ENCODE measurements at regions not wholly inside any gene's neighbourhood (a gene's known extent, or its start where the extent isn't known, plus 50 kb on each side); places are given as distances from the start of the nearest gene placed in this dataset.

DNA sequence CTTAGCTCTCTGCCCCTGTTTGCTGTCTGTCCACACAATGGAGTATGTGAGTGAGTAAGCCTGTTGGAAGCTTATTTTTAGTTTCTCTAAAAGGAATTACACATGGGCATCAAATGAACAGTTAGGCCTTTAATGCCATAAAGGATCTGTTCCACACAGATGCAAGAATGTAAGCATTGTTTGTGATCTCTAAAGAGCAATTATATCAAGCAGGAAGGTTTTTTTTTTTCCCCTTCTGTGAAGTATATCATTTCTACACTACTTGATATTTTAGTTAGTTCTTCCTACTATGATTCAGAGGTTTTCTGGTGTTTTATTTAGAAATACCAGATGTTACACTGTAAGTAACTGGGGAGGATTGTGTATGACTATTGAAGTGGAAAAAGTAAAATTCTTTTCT lies 627.5 kb downstream of the COL12A1 start:
- CTCF ChIA-PET (ENCODE audit: low intra/inter-chr PET ratio): no interaction called here
- Histone ChIP-seq H3K4me3 (no peak overlapping the region), H3K27me3 (ENCODE audit: control insufficient read depth in 2 of 2, insufficient read depth in 2 of 2, low read length in 2 of 2) (no peaks in the 10 kb centered on the region), H4K20me1 (replicated peaks; ENCODE audit: control insufficient read depth, insufficient read depth, low read length) (no peaks in the 10 kb centered on the region), H3K27ac (ENCODE audit: extremely low read depth, low read depth, low read length) (no peak overlapping the region), H3K4me1 (replicated peaks in 1 of 2; ENCODE audit: control insufficient read depth in 2 of 2, insufficient read depth in 2 of 2, low read length in 2 of 2) (no peaks in the 10 kb centered on the region), H3K36me3 (ENCODE audit: control insufficient read depth, insufficient read depth, low read length) (no peaks in the 10 kb centered on the region), H3K9me1 (ENCODE audit: control insufficient read depth, insufficient read depth, low read length) (no peaks in the 10 kb centered on the region), H3K79me2 (ENCODE audit: control insufficient read depth, insufficient read depth, low read length) (no peaks in the 10 kb centered on the region), H3K9ac (ENCODE audit: insufficient read depth in 1 of 2, low read depth in 2 of 2, low read length in 2 of 2) (no peak overlapping the region), H3K4me2 (ENCODE audit: insufficient read depth, low read length) (no peak overlapping the region), H2AFZ (ENCODE audit: low read depth, low read length) (no peak overlapping the region), H3K9me3 (replicated peaks; ENCODE audit: control insufficient read depth, insufficient read depth, low read depth, low read length) (no peaks in the 10 kb centered on the region; the same call in 1 of the 2 replicates)
- FAIRE-seq (no peak), ATAC-seq (no peak), DNase-seq (ENCODE audit: extremely low read depth in 1 of 4, low spot score in 3 of 4) (no peak)
- intact Hi-C loops (cut with micrococcal nuclease): no loop called here
- in situ Hi-C loops (cut with MboI): no loop called here
- no TSS peak for BruUV-seq (replicated peaks)
- POLR2A ChIA-PET: no interaction called here
- TF ChIP-seq, protein P1, sequence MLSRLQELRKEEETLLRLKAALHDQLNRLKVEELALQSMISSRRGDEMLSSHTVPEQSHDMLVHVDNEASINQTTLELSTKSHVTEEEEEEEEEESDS (CRISPR knock-in tag; IDR thresholded peaks at IDR 0.05): no peak
- TF ChIP-seq SMARCB1 (IDR thresholded peaks at IDR 0.05; ENCODE audit: insufficient read length, low read depth): no peak
- no peak for TF ChIP-seq JUND (IDR thresholded peaks at IDR 0.05; ENCODE audit: borderline replicate concordance, low read depth, low read length)
- TF ChIP-seq JUND (tag; IDR thresholded peaks at IDR 0.05; ENCODE audit: borderline replicate concordance, low read depth, low read length): no peak
- TF ChIP-seq NFRKB (IDR thresholded peaks at IDR 0.05; ENCODE audit: low read depth): no peak
- TF ChIP-seq, protein P2, sequence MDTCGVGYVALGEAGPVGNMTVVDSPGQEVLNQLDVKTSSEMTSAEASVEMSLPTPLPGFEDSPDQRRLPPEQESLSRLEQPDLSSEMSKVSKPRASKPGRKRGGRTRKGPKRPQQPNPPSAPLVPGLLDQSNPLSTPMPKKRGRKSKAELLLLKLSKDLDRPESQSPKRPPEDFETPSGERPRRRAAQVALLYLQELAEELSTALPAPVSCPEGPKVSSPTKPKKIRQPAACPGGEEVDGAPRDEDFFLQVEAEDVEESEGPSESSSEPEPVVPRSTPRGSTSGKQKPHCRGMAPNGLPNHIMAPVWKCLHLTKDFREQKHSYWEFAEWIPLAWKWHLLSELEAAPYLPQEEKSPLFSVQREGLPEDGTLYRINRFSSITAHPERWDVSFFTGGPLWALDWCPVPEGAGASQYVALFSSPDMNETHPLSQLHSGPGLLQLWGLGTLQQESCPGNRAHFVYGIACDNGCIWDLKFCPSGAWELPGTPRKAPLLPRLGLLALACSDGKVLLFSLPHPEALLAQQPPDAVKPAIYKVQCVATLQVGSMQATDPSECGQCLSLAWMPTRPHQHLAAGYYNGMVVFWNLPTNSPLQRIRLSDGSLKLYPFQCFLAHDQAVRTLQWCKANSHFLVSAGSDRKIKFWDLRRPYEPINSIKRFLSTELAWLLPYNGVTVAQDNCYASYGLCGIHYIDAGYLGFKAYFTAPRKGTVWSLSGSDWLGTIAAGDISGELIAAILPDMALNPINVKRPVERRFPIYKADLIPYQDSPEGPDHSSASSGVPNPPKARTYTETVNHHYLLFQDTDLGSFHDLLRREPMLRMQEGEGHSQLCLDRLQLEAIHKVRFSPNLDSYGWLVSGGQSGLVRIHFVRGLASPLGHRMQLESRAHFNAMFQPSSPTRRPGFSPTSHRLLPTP (IDR thresholded peaks at IDR 0.05; ENCODE audit: borderline replicate concordance, extremely low read depth, insufficient read length): no peak
- no peak for TF ChIP-seq PHB (CRISPR knock-in tag; IDR thresholded peaks at IDR 0.05)
- TF ChIP-seq, protein P3, sequence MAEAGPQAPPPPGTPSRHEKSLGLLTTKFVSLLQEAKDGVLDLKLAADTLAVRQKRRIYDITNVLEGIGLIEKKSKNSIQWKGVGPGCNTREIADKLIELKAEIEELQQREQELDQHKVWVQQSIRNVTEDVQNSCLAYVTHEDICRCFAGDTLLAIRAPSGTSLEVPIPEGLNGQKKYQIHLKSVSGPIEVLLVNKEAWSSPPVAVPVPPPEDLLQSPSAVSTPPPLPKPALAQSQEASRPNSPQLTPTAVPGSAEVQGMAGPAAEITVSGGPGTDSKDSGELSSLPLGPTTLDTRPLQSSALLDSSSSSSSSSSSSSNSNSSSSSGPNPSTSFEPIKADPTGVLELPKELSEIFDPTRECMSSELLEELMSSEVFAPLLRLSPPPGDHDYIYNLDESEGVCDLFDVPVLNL (CRISPR knock-in tag; IDR thresholded peaks at IDR 0.05; ENCODE audit: low read depth): no peak
- TF ChIP-seq ZNF24 (IDR thresholded peaks at IDR 0.05): no peak
- no peak for TF ChIP-seq MAFK (IDR thresholded peaks at IDR 0.05; ENCODE audit: low read length)
- no peak for TF ChIP-seq KDM5B (IDR thresholded peaks at IDR 0.05; ENCODE audit: insufficient replicate concordance, low read depth, low read length)
- no peak for TF ChIP-seq ZNF644 (tag; IDR thresholded peaks at IDR 0.05; ENCODE audit: low read depth)
- TF ChIP-seq TRIM24 (IDR thresholded peaks at IDR 0.05): no peak
- no peak for TF ChIP-seq ZNF778 (CRISPR knock-in tag; IDR thresholded peaks at IDR 0.05)
- TF ChIP-seq CBX8 (IDR thresholded peaks at IDR 0.05; ENCODE audit: borderline replicate concordance, extremely low read depth, low read depth, low read length, poor library complexity, severe bottlenecking): no peak
- no peak for TF ChIP-seq EHMT2 (IDR thresholded peaks at IDR 0.05)
- TF ChIP-seq, protein P4, sequence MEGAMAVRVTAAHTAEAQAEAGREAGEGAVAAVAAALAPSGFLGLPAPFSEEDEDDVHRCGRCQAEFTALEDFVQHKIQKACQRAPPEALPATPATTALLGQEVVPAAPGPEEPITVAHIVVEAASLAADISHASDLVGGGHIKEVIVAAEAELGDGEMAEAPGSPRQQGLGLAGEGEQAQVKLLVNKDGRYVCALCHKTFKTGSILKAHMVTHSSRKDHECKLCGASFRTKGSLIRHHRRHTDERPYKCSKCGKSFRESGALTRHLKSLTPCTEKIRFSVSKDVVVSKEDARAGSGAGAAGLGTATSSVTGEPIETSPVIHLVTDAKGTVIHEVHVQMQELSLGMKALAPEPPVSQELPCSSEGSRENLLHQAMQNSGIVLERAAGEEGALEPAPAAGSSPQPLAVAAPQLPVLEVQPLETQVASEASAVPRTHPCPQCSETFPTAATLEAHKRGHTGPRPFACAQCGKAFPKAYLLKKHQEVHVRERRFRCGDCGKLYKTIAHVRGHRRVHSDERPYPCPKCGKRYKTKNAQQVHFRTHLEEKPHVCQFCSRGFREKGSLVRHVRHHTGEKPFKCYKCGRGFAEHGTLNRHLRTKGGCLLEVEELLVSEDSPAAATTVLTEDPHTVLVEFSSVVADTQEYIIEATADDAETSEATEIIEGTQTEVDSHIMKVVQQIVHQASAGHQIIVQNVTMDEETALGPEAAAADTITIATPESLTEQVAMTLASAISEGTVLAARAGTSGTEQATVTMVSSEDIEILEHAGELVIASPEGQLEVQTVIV (CRISPR knock-in tag; IDR thresholded peaks at IDR 0.05; ENCODE audit: borderline replicate concordance): no peak
- no peak for TF ChIP-seq POLR2A (conservative IDR thresholded peaks at IDR 0.05)

All from K562 (cell line).